DOHH2 (cell line): ENCODE measurements at regions not wholly inside any gene's neighbourhood (a gene's known extent, or its start where the extent isn't known, plus 50 kb on each side); places are given as distances from the start of the nearest gene placed in this dataset.

Source experiments
- EZH2phosphoT487 ChIP-seq: fragments of 200-600 bp; sonication (generic); IDR thresholded peaks from 2 replicates; pipeline ENCODE4 v1.6.1; 2017; ENCODE audit warnings: borderline replicate concordance, mild to moderate bottlenecking, antibody characterized with exemption, low read length, moderate library complexity, mixed read lengths
- TF ChIP-seq, protein P1 (sequence below): fragments of 200-600 bp; sonication (generic); IDR thresholded peaks from one replicate; pipeline ENCODE4 v1.5.1; 2014; ENCODE audit warnings: antibody characterized with exemption, mild to moderate bottlenecking, low read depth, low read length; ENCODE audit not compliant: poor library complexity, severe bottlenecking

DNA sequence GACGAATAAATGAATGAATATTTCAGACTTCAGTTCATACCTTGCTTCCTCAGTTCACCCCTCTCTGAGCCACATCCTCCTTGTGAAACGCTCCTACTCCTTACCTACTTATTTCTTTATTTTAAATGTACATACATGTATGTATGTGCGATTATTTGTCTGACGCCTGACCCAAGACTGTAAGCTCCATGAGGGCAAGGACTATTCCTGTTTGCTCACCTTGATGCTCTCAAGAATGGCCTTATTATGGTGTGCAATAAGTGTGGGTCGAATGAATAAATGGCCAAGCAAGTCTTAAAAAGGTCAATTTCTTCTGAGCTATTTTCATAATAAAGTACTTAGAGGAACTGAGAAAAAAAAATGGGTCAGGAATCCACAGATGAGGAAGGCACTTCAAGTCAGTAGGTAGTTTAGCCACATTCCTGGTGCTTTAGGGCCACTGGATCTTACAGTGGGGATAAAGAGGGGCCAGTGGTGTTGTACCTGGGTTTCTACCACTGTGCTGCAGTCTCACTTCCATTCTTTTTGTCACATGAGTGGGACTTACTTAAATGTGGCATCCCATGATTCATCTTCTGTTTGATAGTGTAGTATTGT lies 74.7 kb downstream of the SDC1 start:
- TF ChIP-seq, protein P1, sequence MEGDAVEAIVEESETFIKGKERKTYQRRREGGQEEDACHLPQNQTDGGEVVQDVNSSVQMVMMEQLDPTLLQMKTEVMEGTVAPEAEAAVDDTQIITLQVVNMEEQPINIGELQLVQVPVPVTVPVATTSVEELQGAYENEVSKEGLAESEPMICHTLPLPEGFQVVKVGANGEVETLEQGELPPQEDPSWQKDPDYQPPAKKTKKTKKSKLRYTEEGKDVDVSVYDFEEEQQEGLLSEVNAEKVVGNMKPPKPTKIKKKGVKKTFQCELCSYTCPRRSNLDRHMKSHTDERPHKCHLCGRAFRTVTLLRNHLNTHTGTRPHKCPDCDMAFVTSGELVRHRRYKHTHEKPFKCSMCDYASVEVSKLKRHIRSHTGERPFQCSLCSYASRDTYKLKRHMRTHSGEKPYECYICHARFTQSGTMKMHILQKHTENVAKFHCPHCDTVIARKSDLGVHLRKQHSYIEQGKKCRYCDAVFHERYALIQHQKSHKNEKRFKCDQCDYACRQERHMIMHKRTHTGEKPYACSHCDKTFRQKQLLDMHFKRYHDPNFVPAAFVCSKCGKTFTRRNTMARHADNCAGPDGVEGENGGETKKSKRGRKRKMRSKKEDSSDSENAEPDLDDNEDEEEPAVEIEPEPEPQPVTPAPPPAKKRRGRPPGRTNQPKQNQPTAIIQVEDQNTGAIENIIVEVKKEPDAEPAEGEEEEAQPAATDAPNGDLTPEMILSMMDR = no peak
- TF ChIP-seq EZH2phosphoT487 = no peak
